Parathyroid adenoma (tissue), 2 donors: ENCODE measurements at regions not wholly inside any gene's neighbourhood (a gene's known extent, or its start where the extent isn't known, plus 50 kb on each side); places are given as distances from the start of the nearest gene placed in this dataset.

ENCODE experiments used
- H2AFZ ChIP-seq: fragments of 300-600 bp; sonication (generic); one replicate; pipeline ENCODE4 v1.7.0; 2017; ENCODE audit warnings: antibody characterized with exemption, mild to moderate bottlenecking
- H3K27ac ChIP-seq: fragments of 300-600 bp; sonication (generic); one replicate; pipeline ENCODE4 v1.7.0; 2017
- H3K27me3 ChIP-seq: fragments of 300-600 bp; sonication (generic); one replicate; pipeline ENCODE4 v1.7.0; 2017; ENCODE audit warnings: low read length; ENCODE audit not compliant: control insufficient read depth, insufficient read depth
- H3K36me3 ChIP-seq: fragments of 300-600 bp; sonication (generic); one replicate; pipeline ENCODE4 v1.7.0; 2017; ENCODE audit warnings: low read length; ENCODE audit not compliant: control insufficient read depth, insufficient read depth
- H3K4me1 ChIP-seq: fragments of 300-600 bp; sonication (generic); one replicate; pipeline ENCODE4 v1.7.0; 2017; ENCODE audit warnings: control low read depth
- H3K4me2 ChIP-seq: fragments of 300-600 bp; sonication (generic); one replicate; pipeline ENCODE4 v1.7.0; 2017; ENCODE audit warnings: low read length
- H3K4me3 ChIP-seq: fragments of 300-600 bp; sonication (generic); one replicate; pipeline ENCODE4 v1.7.0; 2017; ENCODE audit warnings: low read depth, low read length
- H3K79me2 ChIP-seq: fragments of 300-600 bp; sonication (generic); one replicate; pipeline ENCODE4 v1.7.0; 2017; ENCODE audit warnings: control low read depth
- H3K9ac ChIP-seq: fragments of 300-600 bp; sonication (generic); one replicate; pipeline ENCODE4 v1.7.0; 2017; ENCODE audit warnings: mild to moderate bottlenecking
- H3K9me3 ChIP-seq: fragments of 300-600 bp; sonication (generic); one replicate; pipeline ENCODE4 v1.7.0; 2017; ENCODE audit warnings: low read length; ENCODE audit not compliant: control insufficient read depth
- TF ChIP-seq, protein P1 (sequence below): fragments of 300-600 bp; sonication (generic); IDR thresholded peaks from one replicate; pipeline ENCODE4 v1.7.0; 2017; ENCODE audit warnings: antibody characterized with exemption, mild to moderate bottlenecking
- donor health status: primary hyperparathyroidism.

DNA sequence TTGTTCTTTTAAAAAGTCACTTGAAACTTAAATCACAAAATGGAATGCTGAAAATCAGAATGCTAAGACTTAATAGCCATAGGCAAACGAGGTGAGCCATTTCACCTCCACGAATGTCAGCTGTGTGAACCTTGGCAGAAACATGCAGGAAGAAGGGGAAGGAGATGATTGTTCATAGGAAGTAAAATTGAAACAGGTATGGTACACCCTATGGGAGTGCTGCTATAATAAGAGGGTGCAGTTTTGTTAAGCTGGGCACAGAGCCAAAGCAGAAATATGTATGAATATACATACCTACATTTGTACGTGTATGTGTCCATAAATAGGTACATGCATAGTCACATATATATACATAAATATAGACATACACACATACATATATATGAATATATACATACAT, 51.0 kb upstream of the SPINK5 start:
- Histone ChIP-seq H3K4me1 (no peaks in the 10 kb centered on the region), H2AFZ (no peak overlapping the region), H3K4me2 (no peak overlapping the region), H3K9me3 (no peaks in the 10 kb centered on the region), H3K4me3 (no peak overlapping the region), H3K9ac (no peak overlapping the region), H3K27me3 (no peaks in the 10 kb centered on the region), H3K36me3 (peaks cover 2% of the 10 kb centered on the region), H3K27ac (no peak overlapping the region), H3K79me2 (no peaks in the 10 kb centered on the region)
- TF ChIP-seq, protein P1, sequence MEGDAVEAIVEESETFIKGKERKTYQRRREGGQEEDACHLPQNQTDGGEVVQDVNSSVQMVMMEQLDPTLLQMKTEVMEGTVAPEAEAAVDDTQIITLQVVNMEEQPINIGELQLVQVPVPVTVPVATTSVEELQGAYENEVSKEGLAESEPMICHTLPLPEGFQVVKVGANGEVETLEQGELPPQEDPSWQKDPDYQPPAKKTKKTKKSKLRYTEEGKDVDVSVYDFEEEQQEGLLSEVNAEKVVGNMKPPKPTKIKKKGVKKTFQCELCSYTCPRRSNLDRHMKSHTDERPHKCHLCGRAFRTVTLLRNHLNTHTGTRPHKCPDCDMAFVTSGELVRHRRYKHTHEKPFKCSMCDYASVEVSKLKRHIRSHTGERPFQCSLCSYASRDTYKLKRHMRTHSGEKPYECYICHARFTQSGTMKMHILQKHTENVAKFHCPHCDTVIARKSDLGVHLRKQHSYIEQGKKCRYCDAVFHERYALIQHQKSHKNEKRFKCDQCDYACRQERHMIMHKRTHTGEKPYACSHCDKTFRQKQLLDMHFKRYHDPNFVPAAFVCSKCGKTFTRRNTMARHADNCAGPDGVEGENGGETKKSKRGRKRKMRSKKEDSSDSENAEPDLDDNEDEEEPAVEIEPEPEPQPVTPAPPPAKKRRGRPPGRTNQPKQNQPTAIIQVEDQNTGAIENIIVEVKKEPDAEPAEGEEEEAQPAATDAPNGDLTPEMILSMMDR = no peak

- no peak overlapping the region for H3K4me2 ChIP-seq
- H3K9me3 ChIP-seq = no peaks in the 10 kb centered on the region
- H3K9ac ChIP-seq = no peak overlapping the region
- no peaks in the 10 kb centered on the region for H3K27me3 ChIP-seq
- no peaks in the 10 kb centered on the region for H3K4me1 ChIP-seq
- no peaks in the 10 kb centered on the region for H3K79me2 ChIP-seq
- no peak overlapping the region for H3K27ac ChIP-seq
- H2AFZ ChIP-seq = no peak overlapping the region
- H3K36me3 ChIP-seq = peaks cover 2% of the 10 kb centered on the region
- no peak overlapping the region for H3K4me3 ChIP-seq
- TF ChIP-seq, protein P1 = no peak
Measured at GRCh38 chr5:148011398-148012137, 52.2 kb upstream of the SPINK5 start.

GRCh38 chr5:148005788-148006520, 57.8 kb upstream of the SPINK5 start:
- no peak overlapping the region for H3K4me2 ChIP-seq
- no peaks in the 10 kb centered on the region for H3K4me1 ChIP-seq
- no peaks in the 10 kb centered on the region for H3K9me3 ChIP-seq
- H3K4me3 ChIP-seq = no peak overlapping the region
- H3K27ac ChIP-seq = no peak overlapping the region
- TF ChIP-seq, protein P1 = no peak
- H3K27me3 ChIP-seq = no peaks in the 10 kb centered on the region
- H3K36me3 ChIP-seq = peaks cover 2% of the 10 kb centered on the region
- no peak overlapping the region for H3K9ac ChIP-seq
- H2AFZ ChIP-seq = no peak overlapping the region
- no peaks in the 10 kb centered on the region for H3K79me2 ChIP-seq

DNA sequence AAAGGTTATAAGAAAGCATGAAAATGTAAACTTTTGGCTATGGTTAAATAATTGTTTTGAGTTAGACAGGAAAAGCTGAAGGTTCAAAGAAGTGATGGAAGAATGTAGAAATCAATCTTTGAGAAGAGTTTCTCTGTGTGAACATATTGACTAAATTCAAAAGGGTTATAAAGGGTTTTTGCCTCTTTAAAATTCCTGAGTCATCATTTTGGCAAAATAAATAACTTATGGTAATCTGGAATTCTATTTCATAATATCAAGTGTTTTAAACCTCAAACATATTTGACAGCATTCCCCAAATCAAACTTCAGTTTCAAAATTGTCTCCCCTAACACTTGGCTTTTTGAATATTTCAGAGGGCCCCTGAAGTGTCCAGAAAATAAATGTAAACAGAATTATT, 60.6 kb upstream of the SPINK5 start:
- Histone ChIP-seq H2AFZ (no peak overlapping the region), H3K27me3 (no peaks in the 10 kb centered on the region), H3K4me2 (no peak overlapping the region), H3K27ac (no peak overlapping the region), H3K4me1 (no peaks in the 10 kb centered on the region), H3K79me2 (no peaks in the 10 kb centered on the region), H3K36me3 (no peaks in the 10 kb centered on the region), H3K9me3 (no peaks in the 10 kb centered on the region), H3K9ac (no peak overlapping the region), H3K4me3 (no peak overlapping the region)
- TF ChIP-seq, protein P1 = no peak
